ENCODE measurements at regions not wholly inside any gene's neighbourhood (a gene's known extent, or its start where the extent isn't known, plus 50 kb on each side); places are given as distances from the start of the nearest gene placed in this dataset.

GRCh38 chr10:83945982-83946718 is 193.2 kb upstream of the GHITM start:
- DNase-seq: peak; percentile 51

- peak; percentile 13 for DNase-seq
These were observed 187.0 kb upstream of the GHITM start for GRCh38 chr10:83952314-83952713.

GRCh38 chr10:83953589-83953988 is 185.7 kb upstream of the GHITM start:
- no peak for DNase-seq

- DNase-seq: no peak
These were observed 185.0 kb upstream of the GHITM start for GRCh38 chr10:83954193-83954799.

- no peak for DNase-seq
These were observed 183.9 kb upstream of the GHITM start for GRCh38 chr10:83955406-83955805.

GRCh38 chr10:83957168-83957947 is 182.0 kb upstream of the GHITM start:
- peak; percentile 58 for DNase-seq

- DNase-seq: no peak
These were observed 180.0 kb upstream of the GHITM start for GRCh38 chr10:83959328-83959727.

- no peak for DNase-seq
These were observed 179.2 kb upstream of the GHITM start for GRCh38 chr10:83960125-83960524.

GRCh38 chr10:83961620-83962019 is 177.7 kb upstream of the GHITM start:
- DNase-seq: peak; percentile 21

- DNase-seq: no peak
These were observed 175.9 kb upstream of the GHITM start for GRCh38 chr10:83963446-83963845.

GRCh38 chr10:83965473-83965872 is 173.8 kb upstream of the GHITM start:
- DNase-seq: no peak

GRCh38 chr10:83968052-83968451 is 171.3 kb upstream of the GHITM start:
- no peak for DNase-seq

- DNase-seq: no peak
These were observed 160.5 kb upstream of the GHITM start for GRCh38 chr10:83978681-83979383.

GRCh38 chr10:83982812-83983211 is 156.5 kb upstream of the GHITM start:
- DNase-seq: no peak

GRCh38 chr10:83983578-83984255 is 155.6 kb upstream of the GHITM start:
- peak; percentile 86 for DNase-seq

- no peak for DNase-seq
These were observed 155.1 kb upstream of the GHITM start for GRCh38 chr10:83984256-83984640.

GRCh38 chr10:83986800-83987199 is 152.5 kb upstream of the GHITM start:
- DNase-seq: no peak

GRCh38 chr10:83987216-83987615 is 152.1 kb upstream of the GHITM start:
- DNase-seq: no peak

- no peak for DNase-seq
These were observed 150.9 kb upstream of the GHITM start for GRCh38 chr10:83988435-83988834.

- no peak for DNase-seq
These were observed 149.2 kb upstream of the GHITM start for GRCh38 chr10:83990126-83990525.

- DNase-seq: peak; percentile 39
These were observed 147.1 kb upstream of the GHITM start for GRCh38 chr10:83991986-83992753.

GRCh38 chr10:83994325-83994724 is 145.0 kb upstream of the GHITM start:
- DNase-seq: no peak
